Trophoblast cell (in vitro differentiated cells and primary cell): ENCODE measurements at regions not wholly inside any gene's neighbourhood (a gene's known extent, or its start where the extent isn't known, plus 50 kb on each side); places are given as distances from the start of the nearest gene placed in this dataset.
A peak's percentile ranks its signal among the peaks of the same experiment; 100 is the strongest.

Experiments
- DNase-seq, 2 donors: peaks; one replicate each; pipeline ENCODE4 v3.0.0-alpha.2; 2016
- H2AFZ ChIP-seq: 2 replicates; pipeline ENCODE4 v1.6.1; 2013; ENCODE audit warnings: low read length, moderate library complexity, mild to moderate bottlenecking; ENCODE audit not compliant: insufficient read depth, poor library complexity
- H2AK5ac ChIP-seq: 2 replicates; pipeline ENCODE4 v1.6.1; 2013; ENCODE audit warnings: mild to moderate bottlenecking, low read length
- H2BK120ac ChIP-seq: 2 replicates; pipeline ENCODE4 v1.6.1; 2013; ENCODE audit warnings: low read length, mild to moderate bottlenecking, moderate library complexity; ENCODE audit not compliant: insufficient read depth, poor library complexity
- H2BK12ac ChIP-seq: 2 replicates; pipeline ENCODE4 v1.6.1; 2013; ENCODE audit warnings: mild to moderate bottlenecking, low read length, moderate library complexity
- H2BK5ac ChIP-seq: 2 replicates; pipeline ENCODE4 v1.6.1; 2013; ENCODE audit warnings: low read length, low read depth, moderate library complexity, mild to moderate bottlenecking; ENCODE audit not compliant: poor library complexity
- H3K14ac ChIP-seq: 2 replicates; pipeline ENCODE4 v1.6.1; 2013; ENCODE audit warnings: mild to moderate bottlenecking, low read length
- H3K18ac ChIP-seq: 2 replicates; pipeline ENCODE4 v1.6.1; 2013; ENCODE audit warnings: mild to moderate bottlenecking, low read length
- H3K23ac ChIP-seq: 2 replicates; pipeline ENCODE4 v1.6.1; 2013; ENCODE audit warnings: low read length
- H3K27ac ChIP-seq: 2 replicates; pipeline ENCODE4 v1.5.1; 2013; ENCODE audit warnings: low read depth, mild to moderate bottlenecking, inconsistent platforms, low read length, moderate library complexity
- H3K27me3 ChIP-seq: 2 replicates; pipeline ENCODE4 v1.6.1; 2013; ENCODE audit warnings: inconsistent platforms, mild to moderate bottlenecking, low read length, moderate library complexity; ENCODE audit not compliant: insufficient read depth
- H3K36me3 ChIP-seq, 2 experiments: 1 replicate in 1 of 2; 2 replicates in 1 of 2; pipeline ENCODE4 v1.6.1; 2013; ENCODE audit warnings: low read length in 2 of 2, mild to moderate bottlenecking in 2 of 2, moderate library complexity in 1 of 2; ENCODE audit not compliant: insufficient read depth in 2 of 2, control insufficient read depth in 1 of 2
- H3K4ac ChIP-seq: 2 replicates; pipeline ENCODE4 v1.6.1; 2013; ENCODE audit warnings: low read depth, mild to moderate bottlenecking, low read length, moderate library complexity
- H3K4me1 ChIP-seq, 2 experiments: 1 replicate in 1 of 2; 2 replicates in 1 of 2; pipeline ENCODE4 v1.6.1; 2013; ENCODE audit warnings: low read length in 2 of 2, mild to moderate bottlenecking in 2 of 2, moderate library complexity in 1 of 2; ENCODE audit not compliant: insufficient read depth in 2 of 2, control insufficient read depth in 1 of 2
- H3K4me2 ChIP-seq: 2 replicates; pipeline ENCODE4 v1.6.1; 2013; ENCODE audit warnings: inconsistent platforms, mild to moderate bottlenecking, low read length, moderate library complexity
- H3K4me3 ChIP-seq: 2 replicates; pipeline ENCODE4 v1.5.1; 2013; ENCODE audit warnings: mild to moderate bottlenecking, low read depth, low read length, inconsistent platforms
- H3K79me1 ChIP-seq: one replicate; pipeline ENCODE4 v1.6.1; 2013; ENCODE audit warnings: low read length
- H3K79me2 ChIP-seq: 2 replicates; pipeline ENCODE4 v1.6.1; 2013; ENCODE audit warnings: low read length, mild to moderate bottlenecking; ENCODE audit not compliant: control insufficient read depth, insufficient read depth, poor library complexity
- H3K9ac ChIP-seq: 2 replicates; pipeline ENCODE4 v1.6.1; 2013; ENCODE audit warnings: mild to moderate bottlenecking, low read length
- H3K9me3 ChIP-seq: 2 replicates; pipeline ENCODE4 v1.6.1; 2013; ENCODE audit warnings: low read depth, mild to moderate bottlenecking, control low read depth, inconsistent platforms, low read length; ENCODE audit not compliant: insufficient read depth
- H4K12ac ChIP-seq: 2 replicates; pipeline ENCODE4 v1.6.1; 2013; ENCODE audit warnings: low read depth, mild to moderate bottlenecking, low read length, moderate library complexity
- H4K8ac ChIP-seq: 2 replicates; pipeline ENCODE4 v1.6.1; 2013; ENCODE audit warnings: low read depth, mild to moderate bottlenecking, low read length, moderate library complexity
- H4K91ac ChIP-seq: one replicate; pipeline ENCODE4 v1.6.1; 2013; ENCODE audit warnings: low read depth, mild to moderate bottlenecking, low read length, moderate library complexity
- WGBS: extraction: QIAGEN DNeasy Blood & Tissue Kit; methylation state at CpG from one replicate; pipeline ENCODE4 v1.1.7; 2013; ENCODE audit warnings: missing lambda C conversion rate; ENCODE audit not compliant: insufficient read length, insufficient coverage; ENCODE audit errors: extremely low coverage; 5-methylcytosine and 5-hydroxymethylcytosine counted together

DNA sequence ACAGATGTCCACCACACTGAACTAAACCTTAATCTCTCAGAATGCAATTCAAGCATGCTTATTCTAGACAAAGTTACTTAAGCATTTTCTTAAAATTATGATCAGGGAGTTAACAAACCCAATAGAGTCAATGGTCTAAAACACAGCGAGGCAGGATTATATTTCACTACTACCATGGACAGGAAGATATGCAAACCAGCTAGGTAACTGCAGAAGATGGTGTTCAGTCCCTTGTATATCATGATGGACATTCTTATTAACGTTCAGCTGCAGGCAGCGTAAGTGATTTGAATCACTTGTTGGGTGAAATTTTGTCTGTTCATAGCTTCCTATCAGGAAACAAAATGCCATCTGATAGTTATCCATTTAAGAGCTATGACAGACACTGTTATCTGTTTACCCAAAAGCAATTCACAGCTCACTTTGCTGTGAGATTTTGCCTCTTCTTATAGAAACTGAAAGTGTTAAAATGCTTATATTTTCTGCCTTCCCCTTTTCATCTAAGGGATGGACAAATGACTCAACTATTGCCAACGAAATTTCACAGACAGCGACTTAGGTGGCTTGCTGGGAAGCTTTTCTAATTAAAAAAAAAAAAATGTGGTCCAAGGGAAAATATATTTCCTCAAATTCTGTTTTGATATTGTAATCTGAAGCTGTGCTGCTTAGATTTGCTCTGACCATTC is 591.9 kb downstream of the DACH1 start:
- no peaks in the 10 kb centered on the region for H3K79me2 ChIP-seq
- no peak overlapping the region for H3K4ac ChIP-seq
- H3K27ac ChIP-seq, result no peak overlapping the region
- no peak overlapping the region for H2AFZ ChIP-seq
- H4K91ac ChIP-seq, result no peak overlapping the region
- no peak overlapping the region for H4K12ac ChIP-seq
- no peak for DNase-seq
- H2BK5ac ChIP-seq, result no peak overlapping the region
- H3K4me2 ChIP-seq, result no peak overlapping the region
- H4K8ac ChIP-seq, result no peak overlapping the region
- H3K23ac ChIP-seq, result no peak overlapping the region
- H3K4me3 ChIP-seq, result no peak overlapping the region
- WGBS, result no CpG with 5 or more reads among the region's 5 CpGs
- no peak overlapping the region for H2BK120ac ChIP-seq
- no peaks in the 10 kb centered on the region for H3K4me1 ChIP-seq
- no peaks in the 10 kb centered on the region for H3K79me1 ChIP-seq
- H3K14ac ChIP-seq, result no peak overlapping the region
- H3K36me3 ChIP-seq, result no peaks in the 10 kb centered on the region
- H3K18ac ChIP-seq, result no peak overlapping the region
- no peak overlapping the region for H2AK5ac ChIP-seq
- H3K9ac ChIP-seq, result no peak overlapping the region
- H3K27me3 ChIP-seq, result no peaks in the 10 kb centered on the region
- no peak overlapping the region for H2BK12ac ChIP-seq
- no peaks in the 10 kb centered on the region for H3K9me3 ChIP-seq

DNA sequence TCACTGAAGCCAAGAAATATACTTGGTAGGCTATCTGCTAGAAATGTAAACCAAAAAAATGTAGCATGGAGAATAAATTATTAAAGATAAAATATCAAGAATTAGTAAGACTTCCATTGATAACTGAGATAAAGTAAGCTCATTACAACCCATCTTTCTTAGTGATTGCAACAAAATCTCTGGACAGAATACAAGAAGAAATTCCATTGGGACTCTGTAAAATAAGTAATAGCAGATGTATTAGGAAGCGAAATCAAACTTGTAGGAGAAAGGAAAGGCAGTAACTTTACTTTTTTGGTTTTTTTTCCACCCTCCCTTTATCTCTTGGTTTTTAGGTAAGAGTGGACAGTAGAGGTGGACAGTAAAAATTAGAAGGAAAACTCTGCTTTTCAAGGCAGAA is 605.7 kb downstream of the DACH1 start:
- no CpG with 5 or more reads among the region's 1 CpG for WGBS
- H2BK12ac ChIP-seq, result no peak overlapping the region

DNA sequence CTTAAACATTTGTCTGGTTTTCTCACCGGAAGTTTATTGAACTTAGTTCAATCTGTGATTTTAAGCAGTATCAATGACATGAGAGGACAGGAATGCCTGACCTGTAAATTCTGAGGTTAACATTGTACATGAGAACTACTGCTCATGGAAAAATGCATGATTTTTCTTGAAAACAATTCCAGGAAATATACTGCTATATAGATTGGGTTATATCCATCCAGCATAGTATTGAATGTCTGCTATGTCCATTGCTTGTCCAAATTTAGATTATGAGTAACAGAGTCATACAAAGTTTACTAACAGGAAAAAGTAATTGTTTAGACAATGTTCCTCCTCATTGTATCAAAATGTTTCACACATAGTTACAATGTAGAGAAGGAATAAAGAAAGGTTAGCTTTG is 606.8 kb downstream of the DACH1 start:
- H4K8ac ChIP-seq, result no peak overlapping the region
- H2BK12ac ChIP-seq, result no peak overlapping the region
- H3K79me2 ChIP-seq, result no peaks in the 10 kb centered on the region
- H3K4me3 ChIP-seq, result no peak overlapping the region
- no peak overlapping the region for H4K91ac ChIP-seq
- no peak overlapping the region for H3K9ac ChIP-seq
- H2BK5ac ChIP-seq, result no peak overlapping the region
- no peak overlapping the region for H3K18ac ChIP-seq
- no peak overlapping the region for H3K23ac ChIP-seq
- no peak overlapping the region for H3K4me2 ChIP-seq
- no peaks in the 10 kb centered on the region for H3K79me1 ChIP-seq
- WGBS, result no CpG with 5 or more reads among the region's 1 CpG
- H3K9me3 ChIP-seq, result no peaks in the 10 kb centered on the region
- H2AFZ ChIP-seq, result no peak overlapping the region
- H3K14ac ChIP-seq, result no peak overlapping the region
- no peak for DNase-seq
- no peaks in the 10 kb centered on the region for H3K27me3 ChIP-seq
- no peak overlapping the region for H2AK5ac ChIP-seq
- no peaks in the 10 kb centered on the region for H3K4me1 ChIP-seq
- H3K27ac ChIP-seq, result no peak overlapping the region
- no peak overlapping the region for H4K12ac ChIP-seq
- no peaks in the 10 kb centered on the region for H3K36me3 ChIP-seq
- H2BK120ac ChIP-seq, result no peak overlapping the region
- H3K4ac ChIP-seq, result no peak overlapping the region

More for the DNA sequence above, 605.7 kb downstream of the DACH1 start:
- Histone ChIP-seq H3K4me3 (no peak overlapping the region), H3K23ac (no peak overlapping the region), H3K4me1 (no peaks in the 10 kb centered on the region), H3K4ac (no peak overlapping the region), H2BK120ac (no peak overlapping the region), H3K79me1 (no peaks in the 10 kb centered on the region), H3K9ac (no peak overlapping the region), H4K91ac (no peak overlapping the region), H2BK5ac (no peak overlapping the region), H3K4me2 (no peak overlapping the region), H3K79me2 (no peaks in the 10 kb centered on the region), H3K36me3 (no peaks in the 10 kb centered on the region), H3K9me3 (no peaks in the 10 kb centered on the region), H3K27me3 (no peaks in the 10 kb centered on the region), H3K27ac (no peak overlapping the region), H3K18ac (no peak overlapping the region), H2AFZ (no peak overlapping the region), H4K8ac (no peak overlapping the region), H3K14ac (no peak overlapping the region), H2AK5ac (no peak overlapping the region), H4K12ac (no peak overlapping the region)
- DNase-seq, result no peak

DNA sequence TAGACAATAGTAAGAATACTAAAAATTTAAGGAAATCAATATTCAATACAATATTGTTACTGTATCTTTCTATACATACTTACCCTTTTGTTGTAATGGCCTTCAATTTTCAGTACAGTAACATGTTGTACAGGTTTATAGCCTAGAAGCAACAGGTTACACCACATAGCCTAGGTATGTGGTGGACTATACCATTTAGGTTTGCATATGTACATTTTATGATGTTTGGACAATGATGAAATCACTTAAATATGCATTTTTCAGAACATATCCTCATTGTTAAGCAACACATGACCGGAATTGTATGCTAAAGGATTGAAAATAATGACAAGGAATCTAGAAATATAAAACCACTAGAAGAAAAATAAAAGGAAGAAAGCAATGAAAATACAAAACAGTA is 611.4 kb downstream of the DACH1 start:
- H2BK12ac ChIP-seq, result no peak overlapping the region
- no peaks in the 10 kb centered on the region for H3K27me3 ChIP-seq
- no peak overlapping the region for H2AFZ ChIP-seq
- H2AK5ac ChIP-seq, result no peak overlapping the region
- no peak overlapping the region for H3K9ac ChIP-seq
- H2BK5ac ChIP-seq, result no peak overlapping the region
- no peak overlapping the region for H3K4me2 ChIP-seq
- peak in 1 of 2 donors; percentile 26 for DNase-seq
- no peak overlapping the region for H3K27ac ChIP-seq
- H4K8ac ChIP-seq, result no peak overlapping the region
- H3K36me3 ChIP-seq, result no peaks in the 10 kb centered on the region
- no peak overlapping the region for H3K4ac ChIP-seq
- no peak overlapping the region for H3K23ac ChIP-seq
- H3K14ac ChIP-seq, result no peak overlapping the region
- H3K4me3 ChIP-seq, result no peak overlapping the region
- H4K12ac ChIP-seq, result no peak overlapping the region
- H3K79me2 ChIP-seq, result no peaks in the 10 kb centered on the region
- no peak overlapping the region for H2BK120ac ChIP-seq
- no peaks in the 10 kb centered on the region for H3K9me3 ChIP-seq
- H3K79me1 ChIP-seq, result no peaks in the 10 kb centered on the region
- no peak overlapping the region for H4K91ac ChIP-seq
- no CpG with 5 or more reads among the region's 1 CpG for WGBS
- H3K18ac ChIP-seq, result no peak overlapping the region
- H3K4me1 ChIP-seq, result no peaks in the 10 kb centered on the region
